ENCODE measurements at regions not wholly inside any gene's neighbourhood (a gene's known extent, or its start where the extent isn't known, plus 50 kb on each side); places are given as distances from the start of the nearest gene placed in this dataset.
A peak's percentile ranks its signal among the peaks of the same experiment; 100 is the strongest.

DNA sequence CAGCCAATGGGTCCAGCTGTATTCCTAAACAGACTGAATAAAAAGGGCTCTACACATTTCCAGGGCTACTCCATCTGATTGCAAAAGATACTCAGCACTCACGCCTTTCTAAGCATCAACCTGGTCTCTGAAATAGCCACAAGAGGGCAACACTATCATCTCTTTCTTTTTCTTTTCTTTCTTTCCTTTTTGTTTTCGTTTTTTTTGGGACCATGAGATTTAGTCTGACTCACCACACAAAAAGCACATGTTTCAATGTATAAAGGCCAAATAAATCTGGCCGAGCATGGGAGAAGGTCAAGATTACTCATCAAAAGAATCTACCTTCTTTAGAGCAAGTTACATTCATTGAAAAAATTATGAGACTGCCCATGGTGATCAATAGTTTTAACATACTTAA, 805.6 kb upstream of the ARGLU1 start (continued):
- TF ChIP-seq ZBTB33 (IDR thresholded peaks at IDR 0.05; ENCODE audit: borderline replicate concordance, low read depth) (no peak), SIN3A (IDR thresholded peaks at IDR 0.05; ENCODE audit: borderline replicate concordance, low read depth, low read length) (no peak), PBX3 (IDR thresholded peaks at IDR 0.05) (peak; percentile 42; the same call in 1 of the 2 replicates), RFX5 (IDR thresholded peaks at IDR 0.05; ENCODE audit: low read length) (no peak), FOXM1 (IDR thresholded peaks at IDR 0.05; ENCODE audit: low read depth) (no peak), NRF1 (IDR thresholded peaks at IDR 0.05; ENCODE audit: low read depth, low read length) (no peak), JUND (IDR thresholded peaks at IDR 0.05) (peak; percentile 78), MXI1 (IDR thresholded peaks at IDR 0.05; ENCODE audit: low read depth, low read length) (peak; percentile 79; the same call in 1 of the 2 replicates)
- TF ChIP-seq, protein P1, sequence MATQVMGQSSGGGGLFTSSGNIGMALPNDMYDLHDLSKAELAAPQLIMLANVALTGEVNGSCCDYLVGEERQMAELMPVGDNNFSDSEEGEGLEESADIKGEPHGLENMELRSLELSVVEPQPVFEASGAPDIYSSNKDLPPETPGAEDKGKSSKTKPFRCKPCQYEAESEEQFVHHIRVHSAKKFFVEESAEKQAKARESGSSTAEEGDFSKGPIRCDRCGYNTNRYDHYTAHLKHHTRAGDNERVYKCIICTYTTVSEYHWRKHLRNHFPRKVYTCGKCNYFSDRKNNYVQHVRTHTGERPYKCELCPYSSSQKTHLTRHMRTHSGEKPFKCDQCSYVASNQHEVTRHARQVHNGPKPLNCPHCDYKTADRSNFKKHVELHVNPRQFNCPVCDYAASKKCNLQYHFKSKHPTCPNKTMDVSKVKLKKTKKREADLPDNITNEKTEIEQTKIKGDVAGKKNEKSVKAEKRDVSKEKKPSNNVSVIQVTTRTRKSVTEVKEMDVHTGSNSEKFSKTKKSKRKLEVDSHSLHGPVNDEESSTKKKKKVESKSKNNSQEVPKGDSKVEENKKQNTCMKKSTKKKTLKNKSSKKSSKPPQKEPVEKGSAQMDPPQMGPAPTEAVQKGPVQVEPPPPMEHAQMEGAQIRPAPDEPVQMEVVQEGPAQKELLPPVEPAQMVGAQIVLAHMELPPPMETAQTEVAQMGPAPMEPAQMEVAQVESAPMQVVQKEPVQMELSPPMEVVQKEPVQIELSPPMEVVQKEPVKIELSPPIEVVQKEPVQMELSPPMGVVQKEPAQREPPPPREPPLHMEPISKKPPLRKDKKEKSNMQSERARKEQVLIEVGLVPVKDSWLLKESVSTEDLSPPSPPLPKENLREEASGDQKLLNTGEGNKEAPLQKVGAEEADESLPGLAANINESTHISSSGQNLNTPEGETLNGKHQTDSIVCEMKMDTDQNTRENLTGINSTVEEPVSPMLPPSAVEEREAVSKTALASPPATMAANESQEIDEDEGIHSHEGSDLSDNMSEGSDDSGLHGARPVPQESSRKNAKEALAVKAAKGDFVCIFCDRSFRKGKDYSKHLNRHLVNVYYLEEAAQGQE (IDR thresholded peaks at IDR 0.05; ENCODE audit: low read depth, low read length): no peak
- TF ChIP-seq, protein P2, sequence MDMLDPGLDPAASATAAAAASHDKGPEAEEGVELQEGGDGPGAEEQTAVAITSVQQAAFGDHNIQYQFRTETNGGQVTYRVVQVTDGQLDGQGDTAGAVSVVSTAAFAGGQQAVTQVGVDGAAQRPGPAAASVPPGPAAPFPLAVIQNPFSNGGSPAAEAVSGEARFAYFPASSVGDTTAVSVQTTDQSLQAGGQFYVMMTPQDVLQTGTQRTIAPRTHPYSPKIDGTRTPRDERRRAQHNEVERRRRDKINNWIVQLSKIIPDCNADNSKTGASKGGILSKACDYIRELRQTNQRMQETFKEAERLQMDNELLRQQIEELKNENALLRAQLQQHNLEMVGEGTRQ (IDR thresholded peaks at IDR 0.05; ENCODE audit: borderline replicate concordance, low read depth, low read length): no peak

GRCh38 chr13:107370015-107370785, 802.3 kb upstream of the ARGLU1 start:
- Histone ChIP-seq H3K4me3 (ENCODE audit: low read depth in 2 of 2, low read length in 1 of 2) (0 out of 4 replicates have a peak overlapping the region, but pooled peaks of 1 of the 2 experiments have one; percentile 3), H3K4me1 (ENCODE audit: control insufficient read depth in 1 of 2, insufficient read depth in 2 of 2, low read depth in 1 of 2, low read length in 1 of 2) (peaks cover 0 to 44% of the 10 kb centered on the region in 2 experiments), H3K9ac (peak overlapping the region; percentile 26; the same call in 1 of the 2 replicates), H3K9me3 (no peaks in the 10 kb centered on the region), H3K27me3 (ENCODE audit: insufficient read depth) (no peaks in the 10 kb centered on the region), H2AFZ (ENCODE audit: low read depth) (peak overlapping the region; percentile 46; the same call in 1 of the 2 replicates), H3F3A (replicated peaks; ENCODE audit: insufficient read depth) (peaks cover 53% of the 10 kb centered on the region), H3K4me2 (peak overlapping the region; percentile 68), H3K79me2 (ENCODE audit: insufficient read depth) (peaks cover 22% of the 10 kb centered on the region), H3K36me3 (replicated peaks in 1 of 2; ENCODE audit: control insufficient read depth in 1 of 2, insufficient read depth in 2 of 2, low read length in 1 of 2) (no peaks in the 10 kb centered on the region), H3K9me2 (no peaks in the 10 kb centered on the region), H4K20me1 (ENCODE audit: insufficient read depth) (no peaks in the 10 kb centered on the region), H3K27ac (ENCODE audit: low read depth in 2 of 2, low read length in 1 of 2) (peak overlapping the region in 1 of 2 experiments; percentile 83; a peak in 3 of 4 replicates)
- DNase-seq: no peak
- ChIA-PET POLR2A (no interaction called here), CTCF (interaction anchor here (0.7 to 1.6 kb wide), 4 partner anchors 165 to 786 kb away, joined by 3 to 5 read pairs (median 4); no protein-coding TSS in a partner anchor)
- WGBS (ENCODE audit: low lambda C conversion rate): 36% methylated on average over 7 of the region's 7 CpGs
- TF ChIP-seq, protein P1 (IDR thresholded peaks at IDR 0.05; ENCODE audit: low read depth, low read length): no peak
- TF ChIP-seq NRF1 (IDR thresholded peaks at IDR 0.05; ENCODE audit: low read depth, low read length): no peak
- TF ChIP-seq PBX3 (IDR thresholded peaks at IDR 0.05): peak; percentile 19; the same call in 1 of the 2 replicates
- TF ChIP-seq FOSL2 (IDR thresholded peaks at IDR 0.05; ENCODE audit: borderline replicate concordance, low read depth): peak; percentile 77
- TF ChIP-seq MEF2A (IDR thresholded peaks at IDR 0.05; ENCODE audit: borderline replicate concordance, low read depth): no peak
- peak; percentile 46 for TF ChIP-seq JUND (IDR thresholded peaks at IDR 0.05)
- TF ChIP-seq USF1 (IDR thresholded peaks at IDR 0.05; ENCODE audit: borderline replicate concordance, low read depth): no peak
